HFFc6 (cell line): ENCODE measurements at regions not wholly inside any gene's neighbourhood (a gene's known extent, or its start where the extent isn't known, plus 50 kb on each side); places are given as distances from the start of the nearest gene placed in this dataset.

Experiments
- DNase-seq: peaks from one replicate; pipeline ENCODE4 v3.0.0-alpha.2; 2018
- H3K27ac Mint-ChIP-seq: 2 replicates; pipeline ENCODE4 v1.8.0; 2020; ENCODE audit warnings: mild to moderate bottlenecking, mixed read lengths
- H3K27me3 Mint-ChIP-seq: 2 replicates; pipeline ENCODE4 v1.8.0; 2021; ENCODE audit warnings: mild to moderate bottlenecking, moderate library complexity, mixed read lengths; ENCODE audit not compliant: insufficient read depth
- H3K36me3 Mint-ChIP-seq: 2 replicates; pipeline ENCODE4 v1.8.0; 2021; ENCODE audit warnings: low read depth, mixed read lengths
- H3K4me1 Mint-ChIP-seq: 2 replicates; pipeline ENCODE4 v1.8.0; 2020; ENCODE audit warnings: low read depth, mixed read lengths
- H3K4me3 Mint-ChIP-seq: 2 replicates; pipeline ENCODE4 v1.8.0; 2020; ENCODE audit warnings: mild to moderate bottlenecking, moderate library complexity, mixed read lengths
- H3K9me3 Mint-ChIP-seq: 2 replicates; pipeline ENCODE4 v1.8.0; 2020; ENCODE audit warnings: mild to moderate bottlenecking, mixed read lengths
- CTCF ChIP-seq: fragments of 200-600 bp; sonication (generic); IDR thresholded peaks from 2 replicates; pipeline ENCODE4 v1.5.0; 2021; ENCODE audit warnings: antibody characterized with exemption, mild to moderate bottlenecking

- Mint-ChIP-seq H3K4me1 (peaks cover 30% of the 10 kb centered on the region), H3K27me3 (peaks cover 2% of the 10 kb centered on the region), H3K9me3 (peaks cover 17% of the 10 kb centered on the region), H3K4me3 (no peak overlapping the region), H3K27ac (peak overlapping the region; percentile 34; the same call in 1 of the 2 replicates), H3K36me3 (peaks cover 10% of the 10 kb centered on the region; the same call in 1 of the 2 replicates)
- peak; percentile 47 for DNase-seq
- no peak for TF ChIP-seq CTCF
Observed at GRCh38 chr20:17856837-17857605, 111.6 kb downstream of the SNX5 start.

GRCh38 chr20:17856024-17856564 lies 112.5 kb downstream of the SNX5 start:
- H3K27me3 Mint-ChIP-seq, result peaks cover 2% of the 10 kb centered on the region
- no peak for DNase-seq
- no peak for TF ChIP-seq CTCF
- no peak overlapping the region for H3K4me3 Mint-ChIP-seq
- H3K9me3 Mint-ChIP-seq, result peaks cover 17% of the 10 kb centered on the region
- peaks cover 10% of the 10 kb centered on the region; the same call in 1 of the 2 replicates for H3K36me3 Mint-ChIP-seq
- H3K27ac Mint-ChIP-seq, result no peak overlapping the region
- peaks cover 37% of the 10 kb centered on the region for H3K4me1 Mint-ChIP-seq

- peaks cover 21% of the 10 kb centered on the region for H3K9me3 Mint-ChIP-seq
- no peaks in the 10 kb centered on the region for H3K27me3 Mint-ChIP-seq
- DNase-seq, result no peak
- H3K4me1 Mint-ChIP-seq, result peaks cover 52% of the 10 kb centered on the region
- peaks cover 19% of the 10 kb centered on the region for H3K36me3 Mint-ChIP-seq
- H3K4me3 Mint-ChIP-seq, result no peak overlapping the region
- H3K27ac Mint-ChIP-seq, result no peak overlapping the region
- no peak for TF ChIP-seq CTCF
Observed at GRCh38 chr20:17854307-17854903, 114.2 kb downstream of the SNX5 start.

- no peak for TF ChIP-seq CTCF
- H3K27me3 Mint-ChIP-seq, result peaks cover 2% of the 10 kb centered on the region; the same call in 1 of the 2 replicates
- peaks cover 63% of the 10 kb centered on the region for H3K4me1 Mint-ChIP-seq
- H3K27ac Mint-ChIP-seq, result peak overlapping the region; percentile 73; the same call in 1 of the 2 replicates
- H3K36me3 Mint-ChIP-seq, result peaks cover 8% of the 10 kb centered on the region; the same call in 1 of the 2 replicates
- H3K4me3 Mint-ChIP-seq, result no peak overlapping the region
- no peak for DNase-seq
- H3K9me3 Mint-ChIP-seq, result peaks cover 15% of the 10 kb centered on the region
Observed at GRCh38 chr20:17852323-17852722, 116.3 kb downstream of the SNX5 start.

GRCh38 chr20:17850684-17851026 lies 117.9 kb downstream of the SNX5 start:
- no peak for DNase-seq

More at GRCh38 chr20:17850684-17851026, 117.9 kb downstream of the SNX5 start:
- no peak for TF ChIP-seq CTCF
- peak overlapping the region; percentile 74 for H3K4me3 Mint-ChIP-seq
- H3K4me1 Mint-ChIP-seq, result peaks cover 61% of the 10 kb centered on the region
- H3K36me3 Mint-ChIP-seq, result peaks cover 8% of the 10 kb centered on the region; the same call in 1 of the 2 replicates
- peaks cover 2% of the 10 kb centered on the region; the same call in 1 of the 2 replicates for H3K27me3 Mint-ChIP-seq
- H3K9me3 Mint-ChIP-seq, result peaks cover 7% of the 10 kb centered on the region
- peak overlapping the region; percentile 100 for H3K27ac Mint-ChIP-seq
